ENCODE measurements at regions not wholly inside any gene's neighbourhood (a gene's known extent, or its start where the extent isn't known, plus 50 kb on each side); places are given as distances from the start of the nearest gene placed in this dataset.

GRCh38 chr5:173730632-173731298, 114.3 kb upstream of the BOD1 start:
- TF ChIP-seq, protein P1, sequence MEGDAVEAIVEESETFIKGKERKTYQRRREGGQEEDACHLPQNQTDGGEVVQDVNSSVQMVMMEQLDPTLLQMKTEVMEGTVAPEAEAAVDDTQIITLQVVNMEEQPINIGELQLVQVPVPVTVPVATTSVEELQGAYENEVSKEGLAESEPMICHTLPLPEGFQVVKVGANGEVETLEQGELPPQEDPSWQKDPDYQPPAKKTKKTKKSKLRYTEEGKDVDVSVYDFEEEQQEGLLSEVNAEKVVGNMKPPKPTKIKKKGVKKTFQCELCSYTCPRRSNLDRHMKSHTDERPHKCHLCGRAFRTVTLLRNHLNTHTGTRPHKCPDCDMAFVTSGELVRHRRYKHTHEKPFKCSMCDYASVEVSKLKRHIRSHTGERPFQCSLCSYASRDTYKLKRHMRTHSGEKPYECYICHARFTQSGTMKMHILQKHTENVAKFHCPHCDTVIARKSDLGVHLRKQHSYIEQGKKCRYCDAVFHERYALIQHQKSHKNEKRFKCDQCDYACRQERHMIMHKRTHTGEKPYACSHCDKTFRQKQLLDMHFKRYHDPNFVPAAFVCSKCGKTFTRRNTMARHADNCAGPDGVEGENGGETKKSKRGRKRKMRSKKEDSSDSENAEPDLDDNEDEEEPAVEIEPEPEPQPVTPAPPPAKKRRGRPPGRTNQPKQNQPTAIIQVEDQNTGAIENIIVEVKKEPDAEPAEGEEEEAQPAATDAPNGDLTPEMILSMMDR (IDR thresholded peaks at IDR 0.05; ENCODE audit: extremely low read depth, insufficient read depth, missing control alignments): no peak
- DNase-seq (ENCODE audit: low spot score): no peak
- in situ Hi-C loops (cut with MboI; ENCODE audit: low pct_unique_long_range_greater_than_20kb, low sequenced_read_pairs, unreplicated experiment): no loop called here

DNA sequence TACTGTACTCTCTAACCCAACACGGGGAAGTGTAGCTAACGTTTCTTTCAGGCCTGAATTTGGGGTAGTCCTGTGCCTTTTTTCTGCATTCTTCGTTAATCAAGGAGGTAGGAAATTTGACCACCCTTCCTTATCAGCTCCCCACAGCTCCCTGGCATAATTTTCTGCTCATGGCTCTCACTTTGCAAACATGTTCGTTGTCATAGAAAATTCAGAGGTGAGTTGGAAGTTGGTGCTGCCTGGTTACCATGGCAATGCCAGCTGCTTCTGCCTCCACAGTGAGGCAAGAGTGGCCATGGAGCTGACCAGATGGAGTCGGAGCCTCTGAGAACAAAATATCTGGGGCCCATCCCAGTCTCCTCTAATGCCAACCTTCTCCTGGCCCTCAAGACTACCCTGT, 116.6 kb upstream of the BOD1 start:
- TF ChIP-seq, protein P1 (IDR thresholded peaks at IDR 0.05; ENCODE audit: extremely low read depth, insufficient read depth, missing control alignments): no peak
- DNase-seq (ENCODE audit: low spot score): no peak
- in situ Hi-C loops (cut with MboI; ENCODE audit: low pct_unique_long_range_greater_than_20kb, low sequenced_read_pairs, unreplicated experiment): no loop called here

GRCh38 chr5:173733425-173733824, 117.0 kb upstream of the BOD1 start:
- in situ Hi-C loops (cut with MboI; ENCODE audit: low pct_unique_long_range_greater_than_20kb, low sequenced_read_pairs, unreplicated experiment): no loop called here
- DNase-seq (ENCODE audit: low spot score): no peak
- TF ChIP-seq, protein P1 (IDR thresholded peaks at IDR 0.05; ENCODE audit: extremely low read depth, insufficient read depth, missing control alignments): no peak

DNA sequence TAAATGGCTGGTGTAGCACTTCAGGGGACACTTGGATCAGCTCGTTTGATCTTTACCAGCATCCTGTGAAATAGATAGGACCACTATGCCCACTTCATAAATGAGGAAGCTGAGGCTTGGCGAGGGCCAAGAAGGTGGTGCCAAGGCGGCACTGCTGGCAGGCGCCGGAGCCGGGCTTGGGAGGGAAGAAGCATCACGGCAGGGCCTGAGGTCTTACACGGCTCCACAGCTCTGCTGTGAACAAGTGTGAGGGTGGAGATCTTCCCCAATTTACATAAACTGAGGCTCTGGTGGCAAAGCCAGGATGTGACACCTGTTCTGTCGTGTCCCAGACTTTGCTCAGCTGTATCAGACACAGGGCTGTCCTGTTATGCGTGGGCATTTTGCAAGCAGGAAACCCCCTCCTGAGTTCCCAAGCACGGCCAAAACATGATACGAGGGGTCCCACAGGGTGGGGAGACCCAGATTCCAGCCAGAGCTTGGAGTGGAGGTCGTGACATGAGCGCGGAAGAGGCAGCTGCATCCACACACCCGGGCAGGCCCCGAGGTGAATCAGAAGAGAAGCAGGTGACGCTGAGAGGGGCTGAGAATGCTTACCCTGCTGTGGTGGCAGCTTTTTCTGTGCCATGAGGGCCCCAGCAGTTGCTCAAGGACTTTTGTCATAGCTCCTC, 117.5 kb upstream of the BOD1 start:
- TF ChIP-seq, protein P1 (IDR thresholded peaks at IDR 0.05; ENCODE audit: extremely low read depth, insufficient read depth, missing control alignments): no peak
- in situ Hi-C loops (cut with MboI; ENCODE audit: low pct_unique_long_range_greater_than_20kb, low sequenced_read_pairs, unreplicated experiment): no loop called here
- DNase-seq (ENCODE audit: low spot score): peak; percentile 69

- TF ChIP-seq, protein P1 (IDR thresholded peaks at IDR 0.05; ENCODE audit: extremely low read depth, insufficient read depth, missing control alignments): no peak
- in situ Hi-C loops (cut with MboI; ENCODE audit: low pct_unique_long_range_greater_than_20kb, low sequenced_read_pairs, unreplicated experiment): no loop called here
- DNase-seq (ENCODE audit: low spot score): no peak
Observed at GRCh38 chr5:173734716-173735115, 118.3 kb upstream of the BOD1 start.

GRCh38 chr5:173735184-173735583, 118.7 kb upstream of the BOD1 start:
- TF ChIP-seq, protein P1 (IDR thresholded peaks at IDR 0.05; ENCODE audit: extremely low read depth, insufficient read depth, missing control alignments): no peak
- in situ Hi-C loops (cut with MboI; ENCODE audit: low pct_unique_long_range_greater_than_20kb, low sequenced_read_pairs, unreplicated experiment): no loop called here
- DNase-seq (ENCODE audit: low spot score): no peak
